Left lung (tissue), 4 donors: ENCODE measurements at regions not wholly inside any gene's neighbourhood (a gene's known extent, or its start where the extent isn't known, plus 50 kb on each side); places are given as distances from the start of the nearest gene placed in this dataset.

Source experiments
- ATAC-seq: fragments of 200-7000 bp; cut with Tn5 transposase; one replicate; pipeline ENCODE4 v1.9.1; 2020; ENCODE audit warnings: moderate library complexity
- DNase-seq, 4 donors: peaks; one replicate each; pipeline ENCODE4 v3.0.0-alpha.2; 2013 to 2020
- H3K27ac ChIP-seq, 2 donors: fragments of 200-600 bp; sonication (generic) in 1 of 2; one replicate each; pipeline versions ENCODE4 v1.5.0 to v1.8.0; 2020 to 2021
- H3K27me3 ChIP-seq, 2 donors: fragments of 200-600 bp; sonication (generic) in 1 of 2; one replicate each; pipeline versions ENCODE4 v1.5.0 to v1.8.0; 2020 to 2021
- H3K36me3 ChIP-seq, 2 donors: fragments of 200-600 bp; sonication (generic) in 1 of 2; one replicate each; pipeline versions ENCODE4 v1.5.0 to v1.8.0; 2020 to 2021
- H3K4me1 ChIP-seq, 2 donors: fragments of 200-600 bp; one replicate each; pipeline ENCODE4 v1.8.0; 2021
- H3K4me3 ChIP-seq, 2 donors: fragments of 200-600 bp; sonication (generic) in 1 of 2; one replicate each; pipeline versions ENCODE4 v1.5.0 to v1.8.0; 2020 to 2021; ENCODE audit warnings: mild to moderate bottlenecking in 1 of 2
- H3K9me3 ChIP-seq, 2 donors: fragments of 200-600 bp; sonication (generic) in 1 of 2; one replicate each; pipeline versions ENCODE4 v1.5.0 to v1.8.0; 2020 to 2021
- CTCF ChIP-seq, 2 donors: fragments of 200-600 bp; sonication (generic) in 1 of 2; IDR thresholded peaks; one replicate each; pipeline versions ENCODE4 v1.5.0 to v1.8.0; 2021; ENCODE audit warnings: antibody characterized with exemption in 2 of 2
- intact Hi-C, 2 donors: fragments of 100-400 bp; cut with DNase I; formaldehyde crosslinking; loops; one replicate each; pipeline versions ENCODE4 v1.11.2 to v1.14.2; 2022
- donor health status: DM: no; HTN: yes; CAD: no.
- donor health status: DM: no; HTN: no; CAD: no.

GRCh38 chr18:1498216-1498615 lies 593.5 kb downstream of the ADCYAP1 start:
- no peaks in the 10 kb centered on the region for H3K36me3 ChIP-seq
- intact Hi-C loops = no loop called here

GRCh38 chr18:1499265-1499664 lies 594.6 kb downstream of the ADCYAP1 start:
- H3K27me3 ChIP-seq = no peaks in the 10 kb centered on the region
- no peak overlapping the region for H3K4me3 ChIP-seq
- DNase-seq (no peak), ATAC-seq (peak; percentile 49)
- H3K36me3 ChIP-seq = no peaks in the 10 kb centered on the region
- intact Hi-C loops = no loop called here
- no peak overlapping the region for H3K27ac ChIP-seq
- no peaks in the 10 kb centered on the region for H3K4me1 ChIP-seq
- TF ChIP-seq CTCF (IDR thresholded peaks at IDR 0.05) = peak in 1 of 2 donors; percentile 7
- peaks cover 0 to 9% of the 10 kb centered on the region in 2 donors for H3K9me3 ChIP-seq

More at GRCh38 chr18:1498216-1498615, 593.5 kb downstream of the ADCYAP1 start:
- DNase-seq = no peak
- no peak for ATAC-seq
- TF ChIP-seq CTCF (IDR thresholded peaks at IDR 0.05) = no peak
- H3K9me3 ChIP-seq = peaks cover 0 to 9% of the 10 kb centered on the region in 2 donors
- H3K27ac ChIP-seq = no peak overlapping the region
- no peaks in the 10 kb centered on the region for H3K4me1 ChIP-seq
- H3K27me3 ChIP-seq = no peaks in the 10 kb centered on the region
- no peak overlapping the region for H3K4me3 ChIP-seq

- H3K36me3 ChIP-seq = no peaks in the 10 kb centered on the region
- H3K27me3 ChIP-seq = no peaks in the 10 kb centered on the region
- TF ChIP-seq CTCF (IDR thresholded peaks at IDR 0.05) = no peak
- H3K9me3 ChIP-seq = no peaks in the 10 kb centered on the region
- DNase-seq (no peak), ATAC-seq (no peak)
- no peak overlapping the region for H3K27ac ChIP-seq
- H3K4me3 ChIP-seq = no peak overlapping the region
- intact Hi-C loops = no loop called here
- H3K4me1 ChIP-seq = no peaks in the 10 kb centered on the region
These were observed 599.2 kb downstream of the ADCYAP1 start for GRCh38 chr18:1503847-1504246.

- no peak overlapping the region for H3K4me3 ChIP-seq
- DNase-seq = no peak
- H3K4me1 ChIP-seq = no peaks in the 10 kb centered on the region
- H3K27me3 ChIP-seq = no peaks in the 10 kb centered on the region
- TF ChIP-seq CTCF (IDR thresholded peaks at IDR 0.05) = no peak
- intact Hi-C loops = no loop called here
- H3K9me3 ChIP-seq = no peaks in the 10 kb centered on the region
- ATAC-seq = no peak
- H3K27ac ChIP-seq = no peak overlapping the region
- no peaks in the 10 kb centered on the region for H3K36me3 ChIP-seq
These were observed 601.2 kb downstream of the ADCYAP1 start for GRCh38 chr18:1505856-1506255.

GRCh38 chr18:1510542-1511179 lies 606.0 kb downstream of the ADCYAP1 start:
- H3K27me3 ChIP-seq = no peaks in the 10 kb centered on the region
- no peak for TF ChIP-seq CTCF (IDR thresholded peaks at IDR 0.05)
- no peaks in the 10 kb centered on the region for H3K4me1 ChIP-seq
- ATAC-seq = no peak
- intact Hi-C loops = no loop called here
- H3K9me3 ChIP-seq = no peaks in the 10 kb centered on the region
- H3K4me3 ChIP-seq = no peak overlapping the region
- H3K36me3 ChIP-seq = no peaks in the 10 kb centered on the region
- no peak overlapping the region for H3K27ac ChIP-seq
- peak in 1 of 4 donors; percentile 54 for DNase-seq
